ENCODE measurements at regions not wholly inside any gene's neighbourhood (a gene's known extent, or its start where the extent isn't known, plus 50 kb on each side); places are given as distances from the start of the nearest gene placed in this dataset.

DNA sequence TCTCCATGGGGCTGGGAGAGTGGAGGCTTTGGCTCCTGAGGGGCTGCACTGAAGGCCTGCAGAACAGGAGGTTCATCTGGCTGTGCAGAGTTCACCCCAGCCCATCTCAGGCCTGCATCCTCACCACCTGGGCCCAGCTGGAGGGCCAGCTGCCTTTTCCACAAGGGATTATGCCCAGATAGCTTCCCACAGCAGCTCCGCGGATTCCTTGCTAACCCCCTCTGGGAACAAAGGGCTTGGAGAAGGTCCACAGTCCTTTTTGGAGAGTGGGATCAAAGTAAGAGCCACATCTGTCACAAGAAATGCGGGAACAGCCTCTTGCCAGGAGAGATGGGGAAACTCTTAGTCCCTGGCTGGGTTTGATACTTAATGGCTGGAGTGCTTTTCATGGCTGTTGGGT lies 164.7 kb upstream of the RGMA start:
- Histone ChIP-seq H3K4me3 (no peak overlapping the region), H3K9me3 (no peaks in the 10 kb centered on the region), H3K27ac (no peak overlapping the region), H3K36me3 (no peaks in the 10 kb centered on the region), H3K4me1 (no peaks in the 10 kb centered on the region), H3K27me3 (no peaks in the 10 kb centered on the region)
- TF ChIP-seq POLR2A (IDR thresholded peaks at IDR 0.05): no peak
- TF ChIP-seq, protein P1, sequence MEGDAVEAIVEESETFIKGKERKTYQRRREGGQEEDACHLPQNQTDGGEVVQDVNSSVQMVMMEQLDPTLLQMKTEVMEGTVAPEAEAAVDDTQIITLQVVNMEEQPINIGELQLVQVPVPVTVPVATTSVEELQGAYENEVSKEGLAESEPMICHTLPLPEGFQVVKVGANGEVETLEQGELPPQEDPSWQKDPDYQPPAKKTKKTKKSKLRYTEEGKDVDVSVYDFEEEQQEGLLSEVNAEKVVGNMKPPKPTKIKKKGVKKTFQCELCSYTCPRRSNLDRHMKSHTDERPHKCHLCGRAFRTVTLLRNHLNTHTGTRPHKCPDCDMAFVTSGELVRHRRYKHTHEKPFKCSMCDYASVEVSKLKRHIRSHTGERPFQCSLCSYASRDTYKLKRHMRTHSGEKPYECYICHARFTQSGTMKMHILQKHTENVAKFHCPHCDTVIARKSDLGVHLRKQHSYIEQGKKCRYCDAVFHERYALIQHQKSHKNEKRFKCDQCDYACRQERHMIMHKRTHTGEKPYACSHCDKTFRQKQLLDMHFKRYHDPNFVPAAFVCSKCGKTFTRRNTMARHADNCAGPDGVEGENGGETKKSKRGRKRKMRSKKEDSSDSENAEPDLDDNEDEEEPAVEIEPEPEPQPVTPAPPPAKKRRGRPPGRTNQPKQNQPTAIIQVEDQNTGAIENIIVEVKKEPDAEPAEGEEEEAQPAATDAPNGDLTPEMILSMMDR (IDR thresholded peaks at IDR 0.05): no peak
- no peak for DNase-seq (ENCODE audit: low spot score in 2 of 2)
- intact Hi-C loops (cut with DNase I; ENCODE audit: low total_unique reads): no loop called here

DNA sequence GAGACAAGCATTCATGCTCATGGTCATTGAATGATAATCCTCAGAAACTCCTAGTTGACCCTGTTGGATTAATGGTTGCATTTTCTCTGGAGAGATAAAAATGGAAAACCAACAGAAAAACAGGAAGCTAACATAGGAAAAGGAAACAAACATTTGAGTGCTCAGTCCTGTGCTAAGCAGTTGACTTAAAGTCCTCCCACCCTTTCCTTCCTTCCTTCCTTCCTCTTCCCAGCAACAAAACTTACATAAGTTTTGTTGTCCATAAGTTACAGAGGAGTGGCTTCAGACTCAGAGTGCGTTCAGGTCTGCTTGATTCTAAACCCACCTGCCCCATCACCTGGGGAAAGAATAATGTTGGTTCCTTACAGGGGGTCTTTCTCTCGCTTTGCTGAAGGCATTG lies 163.8 kb upstream of the RGMA start:
- intact Hi-C loops (cut with DNase I; ENCODE audit: low total_unique reads): no loop called here
- no peak overlapping the region for H3K27ac ChIP-seq
- TF ChIP-seq POLR2A (IDR thresholded peaks at IDR 0.05): no peak
- TF ChIP-seq, protein P1 (IDR thresholded peaks at IDR 0.05): no peak
- no peak for TF ChIP-seq POLR2AphosphoS5 (IDR thresholded peaks at IDR 0.05)
- no peaks in the 10 kb centered on the region for H3K36me3 ChIP-seq
- H3K9me3 ChIP-seq: no peaks in the 10 kb centered on the region
- no peak for DNase-seq (ENCODE audit: low spot score in 2 of 2)
- H3K4me1 ChIP-seq: no peaks in the 10 kb centered on the region
- H3K4me3 ChIP-seq: no peak overlapping the region
- H3K27me3 ChIP-seq: no peaks in the 10 kb centered on the region

DNA sequence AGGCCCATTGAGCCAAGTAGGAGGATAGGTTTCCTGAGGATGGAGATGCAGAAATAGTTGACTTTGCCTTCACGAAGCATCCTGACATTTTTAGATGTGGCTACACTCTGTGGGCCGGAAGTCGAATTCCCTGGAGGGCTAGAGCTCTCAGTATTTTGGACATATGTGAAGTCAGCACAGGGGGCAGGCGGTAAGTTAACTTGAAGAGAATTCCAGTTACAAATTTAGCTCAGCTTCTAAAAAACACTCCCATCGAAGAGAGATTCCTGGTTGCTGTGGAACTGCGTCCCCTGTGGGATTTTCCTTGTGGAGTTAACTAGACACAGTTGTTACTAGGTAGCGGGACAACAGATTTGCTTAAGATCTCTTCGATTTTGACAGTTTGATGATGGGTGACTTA lies 161.9 kb upstream of the RGMA start:
- intact Hi-C loops (cut with DNase I; ENCODE audit: low total_unique reads): no loop called here
- Histone ChIP-seq H3K4me3 (no peak overlapping the region), H3K27ac (peak overlapping the region in 1 of 2 donors; percentile 1), H3K4me1 (no peaks in the 10 kb centered on the region), H3K27me3 (no peaks in the 10 kb centered on the region), H3K36me3 (no peaks in the 10 kb centered on the region), H3K9me3 (no peaks in the 10 kb centered on the region)
- TF ChIP-seq POLR2A (IDR thresholded peaks at IDR 0.05) (no peak), POLR2AphosphoS5 (IDR thresholded peaks at IDR 0.05) (no peak)
- TF ChIP-seq, protein P1 (IDR thresholded peaks at IDR 0.05): no peak
- no peak for DNase-seq (ENCODE audit: low spot score in 2 of 2)

DNA sequence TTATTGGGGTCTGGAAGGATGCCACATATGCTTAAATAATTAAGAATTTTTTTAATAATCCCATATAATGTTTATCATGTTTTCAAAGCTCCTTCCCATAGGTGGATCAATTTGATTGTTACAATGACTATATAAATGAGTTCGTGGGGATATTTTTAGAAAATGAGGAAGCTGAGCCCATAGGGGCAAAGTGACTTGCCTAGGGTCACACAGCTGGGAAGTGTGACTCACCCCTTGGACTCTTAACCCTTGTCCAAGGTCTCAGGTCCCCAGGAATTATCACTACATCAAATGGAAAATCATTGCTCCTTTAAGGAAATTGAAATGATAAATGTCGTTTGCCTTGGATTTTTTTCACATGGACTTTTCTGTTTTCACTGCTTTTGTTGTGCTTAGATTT lies 161.2 kb upstream of the RGMA start:
- no peaks in the 10 kb centered on the region for H3K36me3 ChIP-seq
- intact Hi-C loops (cut with DNase I; ENCODE audit: low total_unique reads): no loop called here
- no peaks in the 10 kb centered on the region for H3K9me3 ChIP-seq
- no peak for DNase-seq (ENCODE audit: low spot score in 2 of 2)
- no peaks in the 10 kb centered on the region for H3K27me3 ChIP-seq
- TF ChIP-seq POLR2AphosphoS5 (IDR thresholded peaks at IDR 0.05): no peak
- no peak for TF ChIP-seq POLR2A (IDR thresholded peaks at IDR 0.05)
- TF ChIP-seq, protein P1 (IDR thresholded peaks at IDR 0.05): no peak
- no peak overlapping the region for H3K4me3 ChIP-seq
- no peaks in the 10 kb centered on the region for H3K4me1 ChIP-seq
- H3K27ac ChIP-seq: no peak overlapping the region

DNA sequence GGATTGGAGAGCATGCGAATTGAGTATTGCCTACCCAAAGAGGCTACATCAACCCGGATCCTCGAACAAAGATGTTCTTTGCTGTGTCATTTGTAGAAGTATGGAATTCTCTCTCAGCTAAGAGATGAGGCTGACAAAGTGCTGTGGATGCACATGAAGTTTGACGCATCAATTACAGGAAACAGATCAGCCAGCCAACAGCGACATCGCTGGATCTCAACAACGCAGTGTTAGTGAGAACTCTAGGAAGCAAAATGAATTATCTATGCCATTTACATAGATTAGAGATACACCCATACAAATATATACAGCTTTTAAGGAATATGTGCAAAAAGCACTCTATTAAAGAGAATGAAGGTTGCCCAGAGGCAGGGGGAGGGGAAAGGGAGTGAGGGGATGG lies 160.6 kb upstream of the RGMA start:
- no peaks in the 10 kb centered on the region for H3K27me3 ChIP-seq
- no peak overlapping the region for H3K27ac ChIP-seq
- intact Hi-C loops (cut with DNase I; ENCODE audit: low total_unique reads): no loop called here
- TF ChIP-seq POLR2AphosphoS5 (IDR thresholded peaks at IDR 0.05) (no peak), POLR2A (IDR thresholded peaks at IDR 0.05) (no peak)
- TF ChIP-seq, protein P1 (IDR thresholded peaks at IDR 0.05): no peak
- H3K4me1 ChIP-seq: no peaks in the 10 kb centered on the region
- no peaks in the 10 kb centered on the region for H3K9me3 ChIP-seq
- DNase-seq (ENCODE audit: low spot score in 2 of 2): no peak
- H3K4me3 ChIP-seq: no peak overlapping the region
- no peaks in the 10 kb centered on the region for H3K36me3 ChIP-seq
